RCC 7860 (cell line): ENCODE measurements at regions not wholly inside any gene's neighbourhood (a gene's known extent, or its start where the extent isn't known, plus 50 kb on each side); places are given as distances from the start of the nearest gene placed in this dataset.
A peak's percentile ranks its signal among the peaks of the same experiment; 100 is the strongest.
"Not testable (repeated sequence)": the region's sequence is repeated elsewhere in the genome, so short reads cannot be mapped to it uniquely, and the experiment has no call there.

ENCODE experiments used
- DNase-seq: peaks from one replicate; pipeline ENCODE4 v3.0.0-alpha.2; 2015; ENCODE audit warnings: low spot score
- FAIRE-seq: peaks from 2 replicates; lab custom pipeline; 2012; peaks lifted over from hg19 to GRCh38; lab: Jason Lieb, UNC

GRCh38 chr5:98321361-98321760 is 452.1 kb upstream of the RGMB start:
- DNase-seq, result no peak
- FAIRE-seq, result no peak

GRCh38 chr5:98325187-98325586 is 448.3 kb upstream of the RGMB start:
- not testable (repeated sequence) for DNase-seq, FAIRE-seq

DNA sequence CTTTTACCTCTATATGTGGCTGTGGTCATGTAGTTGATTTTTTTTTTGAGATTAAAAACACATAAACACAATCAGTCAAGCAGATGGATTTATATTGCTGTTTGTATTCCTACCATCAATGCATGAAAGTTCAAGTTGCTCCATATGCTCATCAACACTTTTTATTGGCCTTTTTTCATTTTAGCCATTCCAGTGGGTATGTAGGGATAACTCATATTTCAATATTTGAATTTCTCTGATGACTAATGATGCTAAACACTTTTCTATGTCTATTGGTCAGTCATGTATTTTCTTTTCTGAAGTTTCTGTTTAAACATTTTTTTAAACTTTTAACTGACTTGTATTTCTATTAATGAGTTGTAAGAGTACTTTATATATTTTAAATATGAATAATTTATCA is 445.4 kb upstream of the RGMB start:
- no peak for DNase-seq
- no peak for FAIRE-seq

DNA sequence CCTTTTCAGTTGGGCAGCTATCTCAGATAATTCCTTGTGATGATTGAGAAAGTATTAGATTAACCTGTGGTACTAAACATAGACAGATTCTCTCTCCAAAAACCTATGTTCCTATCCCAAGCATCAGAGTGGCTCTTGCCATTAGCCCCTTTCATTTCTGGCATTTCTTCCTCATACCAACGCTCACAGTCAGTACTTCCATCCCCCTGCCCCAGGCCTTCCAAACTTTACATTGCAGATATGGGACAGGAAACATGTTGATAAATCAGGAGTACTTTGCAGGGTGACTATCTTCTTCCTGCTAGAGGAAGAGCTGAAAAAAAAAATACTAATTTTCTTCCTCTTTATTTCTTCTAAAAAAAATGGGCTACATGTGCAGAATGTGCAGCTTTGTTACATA is 442.6 kb upstream of the RGMB start:
- no peak for DNase-seq
- no peak for FAIRE-seq

- FAIRE-seq (no peak), DNase-seq (no peak)
Observed at GRCh38 chr5:98333921-98334320, 439.5 kb upstream of the RGMB start.

DNA sequence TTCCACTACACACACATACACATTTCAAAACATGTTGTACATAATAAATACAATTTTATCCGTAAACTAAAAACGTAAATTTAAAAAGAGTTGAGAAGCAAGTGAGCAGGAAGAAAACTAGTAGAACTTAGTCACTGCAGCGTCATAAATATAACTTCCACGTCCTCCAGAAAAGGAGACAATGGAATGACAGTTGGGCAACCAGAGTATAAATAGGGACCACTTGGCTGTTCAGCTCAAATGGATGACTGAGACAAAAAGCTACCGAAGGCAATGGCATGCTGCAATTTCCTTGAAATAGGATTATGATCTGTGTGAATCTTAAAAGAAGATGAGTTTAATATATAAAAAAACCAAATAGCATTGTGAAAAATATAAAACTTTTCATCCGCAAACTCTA is 438.5 kb upstream of the RGMB start:
- FAIRE-seq (no peak), DNase-seq (no peak)

DNA sequence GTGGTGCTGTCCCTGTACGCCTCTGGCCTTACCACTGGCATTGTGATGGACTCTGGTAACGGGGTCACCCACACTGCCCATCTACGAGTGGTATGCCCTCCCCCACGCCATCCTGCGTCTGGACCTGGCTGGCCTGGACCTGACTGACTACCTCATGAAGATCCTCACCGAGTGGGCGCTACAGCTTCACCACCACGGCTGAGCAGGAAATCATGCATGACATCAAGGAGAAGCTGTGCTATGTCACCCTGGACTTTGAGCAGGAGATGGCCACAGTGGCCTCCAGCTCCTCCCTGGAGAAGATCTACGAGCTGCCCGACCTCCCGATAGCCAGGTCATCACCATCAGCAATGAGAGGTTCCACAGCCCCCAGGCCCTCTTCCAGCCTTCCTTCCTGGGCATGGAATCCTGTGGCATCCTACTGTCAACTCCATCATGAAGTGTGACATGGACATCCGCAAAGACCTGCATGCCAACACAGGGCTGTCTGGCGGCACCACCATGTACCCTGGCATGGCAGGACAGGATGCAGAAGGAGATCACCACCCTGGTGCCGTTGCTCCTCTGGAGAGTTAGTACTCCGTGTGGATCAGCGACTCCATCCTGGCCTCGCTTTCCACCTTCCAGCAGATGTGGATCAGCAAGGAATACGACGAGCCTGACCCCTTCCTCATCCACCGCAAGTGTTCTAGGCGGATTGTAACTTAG is 434.2 kb upstream of the RGMB start:
- no peak for DNase-seq
- no peak for FAIRE-seq

GRCh38 chr5:98341038-98342032 is 432.1 kb upstream of the RGMB start:
- no peak for FAIRE-seq
- peak; percentile 55 for DNase-seq

GRCh38 chr5:98342958-98343660 is 430.4 kb upstream of the RGMB start:
- not testable (repeated sequence) for FAIRE-seq, DNase-seq

DNA sequence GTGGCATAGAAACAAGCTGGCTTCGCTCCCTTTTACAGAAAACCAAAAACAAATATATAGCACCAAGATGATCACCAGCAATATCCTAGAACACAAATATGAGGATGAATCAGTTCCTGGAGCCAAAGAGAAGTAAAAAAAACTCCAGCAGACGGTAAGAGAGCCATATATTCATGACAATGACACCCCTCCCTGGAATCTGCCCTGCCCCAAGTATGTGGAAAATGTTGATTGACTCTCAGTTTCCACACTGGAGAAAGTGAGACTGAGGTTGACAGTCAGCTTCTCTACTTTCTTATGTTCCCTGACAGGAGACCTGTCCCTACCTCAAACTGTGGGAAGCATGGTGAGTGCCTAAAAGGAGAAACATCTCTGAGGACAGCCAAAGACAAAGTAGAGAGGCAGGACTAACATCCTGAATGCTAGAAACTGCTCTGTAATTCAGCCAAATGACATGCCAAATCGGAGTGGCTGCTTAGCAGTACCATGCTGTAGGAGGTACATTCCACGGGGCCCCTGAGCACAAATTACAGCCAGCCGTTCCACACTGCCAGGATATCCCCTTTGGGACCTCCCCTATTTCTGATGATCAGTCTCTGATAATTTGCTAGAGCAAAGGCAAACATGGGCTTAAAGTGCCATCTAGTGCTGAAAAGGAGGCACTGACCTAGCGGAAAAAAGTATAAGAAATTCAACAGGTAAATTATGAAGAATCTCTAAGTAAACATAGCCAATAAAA is 424.0 kb upstream of the RGMB start:
- FAIRE-seq (no peak), DNase-seq (peak; percentile 50)

DNA sequence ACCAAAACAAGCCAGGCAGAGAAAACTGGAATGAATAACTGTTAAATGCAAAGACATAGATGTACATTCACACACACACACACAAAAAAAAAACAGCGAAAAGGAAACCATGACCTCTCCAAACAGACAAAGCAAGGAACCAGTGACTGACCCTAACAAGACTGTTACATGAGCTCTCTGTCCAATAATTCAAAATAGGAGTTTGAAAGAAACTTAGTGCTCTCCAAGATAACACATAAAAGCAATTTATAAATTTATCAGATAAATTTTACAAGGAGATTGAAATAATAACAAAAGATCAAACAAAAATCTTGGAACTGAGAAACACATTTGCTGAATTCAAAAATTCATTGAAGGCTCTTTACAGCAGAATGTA is 423.5 kb upstream of the RGMB start:
- no peak for DNase-seq
- FAIRE-seq, result no peak

DNA sequence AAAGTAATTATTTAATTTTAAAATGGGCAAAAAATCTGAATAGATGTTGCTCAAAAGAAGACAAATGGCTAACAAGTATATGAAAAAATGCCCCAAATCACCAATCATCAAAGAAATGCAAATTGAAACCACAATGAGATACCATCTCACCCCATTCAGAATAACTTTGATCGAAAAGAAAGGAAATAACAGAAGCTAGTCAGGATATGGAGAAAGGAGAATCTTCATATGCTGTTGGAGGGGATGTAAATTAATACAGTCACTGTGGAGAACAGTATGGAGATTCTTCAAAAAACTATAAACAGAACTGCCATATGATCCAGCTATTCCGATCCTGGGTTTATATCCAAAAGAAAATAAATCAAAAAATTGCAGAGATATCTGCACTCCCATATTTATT is 418.5 kb upstream of the RGMB start:
- FAIRE-seq, result no peak
- no peak for DNase-seq

GRCh38 chr5:98360548-98360947 is 412.9 kb upstream of the RGMB start:
- no peak for FAIRE-seq

GRCh38 chr5:98363157-98363556 is 410.3 kb upstream of the RGMB start:
- no peak for FAIRE-seq
- DNase-seq, result no peak

More at GRCh38 chr5:98360548-98360947, 412.9 kb upstream of the RGMB start:
- DNase-seq, result no peak

GRCh38 chr5:98364549-98364948 is 408.9 kb upstream of the RGMB start:
- no peak for FAIRE-seq
- DNase-seq, result no peak

DNA sequence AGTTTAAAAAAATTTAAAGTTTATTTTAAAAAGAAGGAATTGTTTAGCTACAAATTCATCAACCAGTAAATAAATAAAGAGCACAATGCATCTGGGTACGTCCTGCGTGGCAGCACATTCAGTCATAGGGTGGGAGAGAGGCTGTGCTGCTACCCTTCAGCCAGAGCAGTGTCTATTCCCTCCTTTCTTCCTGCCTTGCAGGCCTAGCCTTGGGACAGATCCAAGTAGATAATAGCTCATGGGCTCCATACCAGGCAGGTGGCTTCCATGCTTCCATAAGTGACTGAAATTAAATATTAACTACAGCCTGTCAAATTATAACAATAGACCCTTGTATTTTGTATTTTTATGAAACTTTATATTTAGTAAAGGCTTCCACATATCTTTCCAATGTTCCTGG is 408.3 kb upstream of the RGMB start:
- FAIRE-seq (no peak), DNase-seq (no peak)

- DNase-seq, result no peak
Observed at GRCh38 chr5:98368141-98368540, 405.3 kb upstream of the RGMB start.

GRCh38 chr5:98372351-98372750 is 401.1 kb upstream of the RGMB start:
- FAIRE-seq, result no peak
- no peak for DNase-seq

More at GRCh38 chr5:98368141-98368540, 405.3 kb upstream of the RGMB start:
- FAIRE-seq, result no peak

- FAIRE-seq, result no peak
- DNase-seq, result no peak
Observed at GRCh38 chr5:98391921-98392625, 381.4 kb upstream of the RGMB start.

DNA sequence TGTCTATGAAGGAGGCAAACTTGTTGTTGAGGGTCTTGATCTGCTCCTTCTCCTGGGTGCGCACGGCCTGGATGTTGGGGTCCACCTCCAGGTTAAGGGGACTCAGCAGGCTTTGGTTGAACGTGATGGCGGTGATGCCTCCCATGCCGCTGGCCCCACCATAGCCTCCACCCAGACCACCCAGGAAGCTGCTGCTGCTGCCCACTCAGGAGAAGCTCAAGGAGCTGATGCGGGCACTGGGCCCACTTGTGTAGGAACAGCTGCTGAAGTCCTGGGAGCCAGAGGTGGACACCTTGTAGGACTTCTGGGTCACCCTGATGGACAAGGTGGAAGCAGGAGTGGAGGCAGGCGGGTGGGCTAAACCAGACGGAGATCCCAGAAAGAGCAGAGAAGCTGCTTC is 380.3 kb upstream of the RGMB start:
- not testable (repeated sequence) for FAIRE-seq, DNase-seq
